Lung microvascular endothelial cell (primary cell): ENCODE measurements at regions not wholly inside any gene's neighbourhood (a gene's known extent, or its start where the extent isn't known, plus 50 kb on each side); places are given as distances from the start of the nearest gene placed in this dataset.

Experiments used
- DNase-seq, 2 donors: peaks; one replicate each; pipeline versions ENCODE4 v3.0.0 to v3.0.0-alpha.2; 2010; ENCODE audit warnings: low read depth in 2 of 2

DNA sequence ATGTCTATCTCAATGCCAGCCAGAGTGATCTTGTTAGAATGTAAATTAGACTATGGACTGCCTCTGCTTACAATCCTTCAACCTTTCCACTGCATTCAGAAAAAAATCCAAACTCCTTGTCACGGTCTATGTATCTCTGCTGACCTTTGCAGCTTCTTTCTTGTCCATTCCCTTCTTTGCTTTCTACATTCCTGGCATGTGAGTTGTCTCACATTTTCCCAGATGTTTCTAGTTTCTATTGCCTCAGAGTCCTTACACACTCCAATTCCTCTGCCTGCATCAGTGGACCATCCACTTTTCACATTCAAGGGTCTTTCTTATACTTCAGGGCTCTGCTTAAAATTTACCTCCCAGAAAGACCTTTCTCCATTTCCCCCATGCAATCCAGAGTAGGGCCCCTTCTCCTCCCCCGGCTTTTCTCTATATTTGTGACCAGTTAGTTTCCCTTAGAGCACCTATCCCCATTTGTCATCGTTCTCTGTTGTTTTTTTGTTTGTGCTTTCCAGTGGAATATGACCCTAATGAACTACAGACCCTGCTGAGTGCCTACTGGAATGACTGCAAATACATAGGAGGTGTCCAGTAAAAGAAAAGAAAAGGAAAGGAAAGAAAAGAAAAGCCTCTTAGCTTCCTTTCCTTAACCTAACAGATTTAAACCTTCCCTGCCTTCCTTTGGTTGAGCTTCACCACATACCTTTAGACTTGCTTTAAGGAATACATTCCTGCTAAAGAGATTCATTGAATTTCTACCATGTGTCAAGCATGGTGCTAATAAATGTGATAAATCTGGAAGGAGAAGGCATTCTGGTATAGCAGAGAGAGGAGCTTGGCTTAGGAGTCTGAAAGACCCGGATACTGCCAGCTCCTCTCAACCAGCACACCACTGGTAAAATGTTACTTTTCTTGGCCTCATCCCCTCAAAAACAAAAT, 102.0 kb downstream of the DIRAS3 start:
- DNase-seq = no peak

DNA sequence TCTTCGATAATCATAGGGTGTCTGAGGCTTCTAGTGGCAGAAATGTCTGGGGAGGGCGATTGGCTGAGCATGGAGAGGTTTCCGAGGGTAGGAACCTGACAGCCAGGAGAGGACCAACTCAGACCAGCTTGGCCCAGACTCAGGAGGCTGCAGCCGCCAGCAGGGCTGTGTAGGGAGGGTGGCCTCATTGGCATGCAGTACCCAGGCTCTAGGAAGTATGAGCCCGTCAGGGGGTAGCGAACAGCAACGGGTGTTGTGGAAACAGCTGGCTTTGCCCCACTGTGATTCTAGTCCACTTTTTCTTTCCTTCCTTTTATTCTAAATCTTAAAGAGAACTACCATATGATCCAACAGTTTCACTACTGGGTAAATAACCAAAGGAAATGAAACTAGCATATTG, 103.3 kb downstream of the DIRAS3 start:
- peak in 1 of 2 donors; percentile 10 for DNase-seq

DNA sequence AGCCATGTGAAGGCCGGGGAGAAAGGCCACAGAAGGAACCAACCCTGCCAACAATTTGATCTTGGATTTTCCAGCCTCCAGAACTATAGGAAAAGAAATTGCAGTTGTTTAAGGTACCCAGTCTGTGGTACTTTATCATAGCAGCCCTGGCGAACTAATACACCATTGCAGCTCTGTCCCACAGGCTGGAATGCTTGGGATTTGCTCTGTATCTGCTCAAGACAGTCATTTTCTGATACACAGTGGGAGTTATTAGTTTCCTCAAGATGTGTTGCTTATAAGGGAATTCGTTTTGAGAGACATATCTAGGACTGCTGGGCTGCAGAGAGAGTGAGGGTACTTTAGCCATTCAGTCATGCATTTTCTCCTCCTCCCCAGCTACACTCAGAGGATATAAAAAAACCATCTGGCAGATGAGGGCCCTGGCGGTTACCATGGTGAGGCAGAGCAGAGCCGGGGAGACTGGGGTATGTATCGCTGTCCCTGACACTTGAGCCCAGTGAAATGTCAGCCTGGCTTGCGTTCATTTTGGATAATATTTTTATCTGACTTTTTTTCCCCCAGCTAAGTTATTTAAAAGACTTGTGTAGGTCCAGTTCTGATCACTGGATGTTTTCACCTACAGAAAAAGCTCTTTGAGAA, 104.6 kb downstream of the DIRAS3 start:
- DNase-seq = no peak

DNA sequence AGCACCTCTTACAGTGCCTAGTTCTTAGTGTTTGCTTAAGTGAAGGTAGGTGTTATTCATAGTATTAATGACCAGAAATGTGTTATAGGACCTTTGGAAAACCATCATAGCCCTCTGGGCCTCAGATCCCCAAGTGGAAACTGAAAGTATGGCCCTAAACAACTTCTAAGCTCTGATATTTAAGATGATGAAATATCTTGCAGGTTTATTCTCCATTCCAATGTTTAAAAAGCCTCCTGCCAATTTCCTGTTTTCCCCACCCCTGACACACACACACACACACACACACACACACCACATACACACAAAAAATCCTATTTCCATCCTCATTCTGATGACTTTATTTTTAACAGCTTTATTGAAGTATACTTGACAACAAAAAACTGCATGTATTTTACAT, 108.2 kb downstream of the DIRAS3 start:
- no peak for DNase-seq

DNA sequence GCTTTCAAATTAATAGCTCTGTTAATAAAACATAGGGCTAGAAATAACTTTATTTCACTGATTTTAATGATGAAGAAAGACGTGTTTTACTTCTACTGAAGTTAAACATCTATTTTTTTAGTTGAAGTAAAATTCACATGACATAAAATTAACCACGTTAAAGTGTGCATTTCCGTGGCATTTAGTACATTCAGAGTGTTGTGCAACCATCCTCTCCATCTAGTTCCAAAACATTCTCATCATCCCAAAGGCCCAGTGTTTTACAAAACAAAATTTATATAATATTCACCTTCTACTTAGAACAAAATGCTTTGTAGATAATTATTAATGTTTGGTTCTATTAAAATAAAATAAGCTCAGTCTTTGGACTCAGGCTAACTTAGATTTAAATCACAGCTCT, 108.5 kb upstream of the GNG12 start:
- DNase-seq = no peak

DNA sequence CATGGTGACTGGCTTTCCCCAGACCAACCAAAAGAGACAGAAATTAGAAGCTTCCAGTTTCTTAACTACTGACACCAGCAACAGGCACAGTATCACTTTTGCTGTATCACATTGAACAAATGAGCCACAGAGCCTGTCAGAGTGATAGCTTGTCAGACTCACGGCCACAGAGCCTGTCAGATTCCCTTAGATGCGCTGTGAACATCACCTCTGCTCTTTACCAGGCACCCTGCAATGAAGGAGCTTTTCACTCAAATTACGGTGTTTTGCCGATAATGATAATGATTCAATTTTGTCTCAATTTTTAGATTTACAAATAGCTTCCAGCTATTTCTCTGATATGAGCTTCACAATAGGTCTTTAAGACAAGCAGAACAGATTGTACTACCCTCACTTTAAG, 107.9 kb upstream of the GNG12 start:
- DNase-seq = no peak

DNA sequence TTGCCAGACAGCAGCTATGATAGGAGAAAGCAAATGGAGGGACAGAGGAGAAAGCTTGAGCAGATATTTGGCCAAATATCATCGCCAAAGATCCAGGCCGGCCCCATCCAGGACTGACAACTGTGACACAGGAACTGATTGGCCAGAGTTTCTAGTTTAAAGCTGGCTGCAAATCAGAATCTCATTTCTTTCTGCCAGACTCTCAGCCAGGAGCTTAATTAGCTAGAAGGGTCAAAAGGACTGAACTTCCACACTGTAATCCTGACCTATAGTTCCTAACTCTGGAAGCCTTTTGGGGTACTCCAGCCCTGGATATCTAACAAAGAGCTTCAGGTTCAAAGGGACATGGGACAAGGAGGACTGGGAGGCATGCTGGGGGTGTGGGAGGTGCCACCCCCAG, 106.7 kb upstream of the GNG12 start:
- DNase-seq = no peak

DNA sequence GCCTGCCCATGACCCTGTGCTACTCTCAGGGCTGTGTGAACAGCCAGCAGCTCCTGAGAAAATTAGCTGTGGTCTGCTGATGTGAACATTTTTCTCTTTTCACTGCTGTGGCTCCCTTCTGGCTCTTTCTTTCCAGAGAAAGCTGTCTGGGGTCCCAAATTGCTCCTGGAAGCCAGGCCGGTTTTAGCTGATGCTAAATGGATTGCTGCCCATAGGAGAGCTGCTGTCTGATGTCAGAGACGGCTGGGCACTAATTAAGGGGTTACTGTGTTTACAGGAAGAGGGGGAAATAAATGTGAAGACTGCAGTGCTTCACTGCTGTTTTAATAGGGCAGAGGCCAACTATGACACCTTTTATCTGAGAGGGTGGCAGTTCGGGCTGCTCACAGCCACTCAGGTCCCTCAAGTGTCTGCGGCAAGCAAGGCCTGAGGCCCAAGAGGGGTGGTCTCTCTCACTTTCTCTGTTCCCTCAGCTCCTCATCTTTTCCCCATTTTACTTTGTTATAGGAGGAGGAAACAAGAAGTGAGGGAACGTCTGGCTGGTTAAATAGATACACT, 106.0 kb upstream of the GNG12 start:
- DNase-seq = no peak

DNA sequence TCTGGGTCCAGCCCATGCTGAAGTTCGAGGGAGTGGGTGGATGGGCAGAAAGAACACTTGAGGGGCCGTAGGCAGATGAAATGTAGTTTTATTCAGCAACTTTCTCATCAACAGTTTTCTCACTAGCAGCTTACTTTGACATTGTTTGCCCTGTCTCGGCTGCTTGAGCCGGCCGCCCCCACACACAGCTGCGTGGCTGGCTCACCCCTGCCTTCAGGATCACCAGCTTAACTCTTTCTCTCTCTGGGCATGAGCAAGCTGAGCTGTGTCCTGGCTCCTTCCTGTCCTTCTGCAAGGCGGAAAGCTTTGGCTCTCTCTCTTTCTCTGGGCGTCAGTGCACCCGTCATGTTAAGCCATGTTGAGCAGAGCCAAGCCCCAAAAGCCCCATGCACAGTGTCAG, 104.4 kb upstream of the GNG12 start:
- DNase-seq = no peak

DNA sequence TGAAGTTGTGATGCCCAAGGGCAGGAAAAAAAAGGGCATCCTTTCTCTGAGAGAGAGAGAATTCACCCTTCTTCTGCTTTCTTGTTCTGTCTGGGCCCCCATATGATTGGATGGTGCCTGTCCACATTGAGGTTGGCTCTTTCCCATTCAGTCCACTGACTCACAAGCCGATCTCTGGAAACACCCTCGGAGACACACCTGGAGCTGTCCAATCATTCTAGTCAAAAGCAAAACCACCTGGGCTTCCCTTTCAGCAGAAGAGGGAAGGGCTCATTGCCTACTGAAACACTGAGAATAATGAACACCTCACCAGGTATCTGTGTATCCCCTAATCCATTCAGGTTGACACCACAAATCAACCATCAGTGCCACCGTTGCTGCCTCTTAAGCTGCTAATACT, 103.7 kb upstream of the GNG12 start:
- no peak for DNase-seq

DNA sequence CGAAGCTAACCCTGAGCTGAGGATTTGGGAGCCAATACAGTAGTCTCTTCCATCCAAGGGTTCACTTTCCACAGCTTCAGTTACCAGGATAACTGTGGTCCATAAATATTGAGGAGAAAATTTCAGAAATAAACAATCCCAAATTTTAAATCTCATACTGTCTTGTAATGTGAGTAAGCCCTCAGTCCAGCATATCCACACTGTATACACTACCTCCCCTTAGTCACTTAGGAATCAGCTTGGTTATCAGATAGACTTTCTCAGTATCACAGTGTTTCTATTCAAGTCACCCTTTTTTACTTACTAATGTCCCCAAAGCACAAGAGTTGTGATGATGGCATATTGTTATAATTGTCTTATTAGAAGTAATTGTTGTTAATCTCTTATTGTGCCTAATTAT, 102.3 kb upstream of the GNG12 start:
- DNase-seq = no peak

DNA sequence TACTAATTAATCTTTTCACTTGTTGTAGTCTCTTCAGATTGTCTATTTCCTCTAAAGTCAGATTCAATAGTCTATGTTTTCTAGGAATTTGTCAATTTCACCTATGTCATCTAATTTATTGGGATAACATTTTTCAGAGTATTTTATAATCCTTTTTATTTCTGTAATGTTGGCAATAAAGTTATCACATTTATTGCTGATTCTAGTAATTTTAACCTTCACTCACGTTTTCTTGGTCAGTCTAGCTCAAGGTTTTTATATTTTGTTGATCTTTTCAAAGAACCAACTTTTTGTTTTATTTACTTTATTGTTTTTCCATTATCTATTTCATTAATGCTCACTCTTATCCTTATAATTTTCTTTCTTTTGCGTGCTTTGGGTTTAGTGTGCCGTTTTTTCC, 97.9 kb upstream of the GNG12 start:
- no peak for DNase-seq

DNA sequence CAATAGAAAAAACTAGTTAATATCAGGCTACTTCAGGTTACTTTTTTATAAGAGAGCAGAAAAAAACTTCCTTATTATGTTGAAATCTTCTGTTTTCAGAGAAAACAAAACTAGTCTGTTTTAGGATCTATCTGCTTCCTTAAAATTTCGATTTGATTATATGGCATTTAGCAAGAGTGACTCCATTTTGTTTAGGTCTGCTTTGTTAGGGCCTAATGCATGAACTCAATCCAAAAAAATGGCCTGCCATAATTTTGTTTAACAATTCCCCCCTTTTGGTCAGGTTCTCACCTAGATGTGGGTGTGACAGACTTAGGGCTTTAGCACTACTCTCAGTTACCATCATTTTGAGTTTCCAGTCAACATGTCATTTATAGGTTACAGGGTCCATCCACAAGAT, 89.8 kb upstream of the GNG12 start:
- DNase-seq = no peak

DNA sequence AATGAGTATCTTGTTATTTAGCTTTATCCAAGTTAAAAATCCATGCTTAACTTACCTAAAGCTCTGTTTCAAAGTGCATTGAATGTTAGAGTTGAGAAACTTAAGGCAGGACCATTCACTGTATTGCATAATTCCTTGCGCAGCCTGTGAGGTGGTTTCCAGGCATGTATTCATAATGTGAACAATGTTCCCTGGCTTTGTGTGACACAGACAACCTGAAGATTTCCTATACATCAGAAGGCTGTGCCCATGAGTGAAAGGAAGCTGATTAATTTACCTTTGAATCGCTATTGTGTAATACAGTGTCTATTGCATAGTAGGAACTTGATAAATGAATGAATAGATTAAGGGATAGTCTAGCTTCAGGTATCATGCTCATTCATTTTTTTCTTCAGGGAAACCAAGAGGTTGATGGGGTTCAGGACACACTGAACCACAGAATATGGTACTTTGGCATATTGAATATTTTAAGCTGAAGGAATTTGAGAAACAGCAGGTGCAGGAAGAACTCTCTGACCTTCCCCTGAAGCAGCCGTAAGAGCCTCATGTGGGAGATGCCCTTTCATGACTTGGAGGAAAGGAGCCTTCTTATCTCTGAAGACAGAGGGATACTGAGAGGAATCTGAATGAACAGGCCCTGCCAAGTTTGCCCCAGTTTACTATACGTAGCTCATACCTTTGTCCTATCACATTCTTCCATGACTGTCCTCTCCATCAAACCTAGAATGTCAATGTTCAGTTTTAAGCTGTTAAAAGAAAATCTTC, 88.6 kb upstream of the GNG12 start:
- peak in 1 of 2 donors; percentile 91 for DNase-seq

DNA sequence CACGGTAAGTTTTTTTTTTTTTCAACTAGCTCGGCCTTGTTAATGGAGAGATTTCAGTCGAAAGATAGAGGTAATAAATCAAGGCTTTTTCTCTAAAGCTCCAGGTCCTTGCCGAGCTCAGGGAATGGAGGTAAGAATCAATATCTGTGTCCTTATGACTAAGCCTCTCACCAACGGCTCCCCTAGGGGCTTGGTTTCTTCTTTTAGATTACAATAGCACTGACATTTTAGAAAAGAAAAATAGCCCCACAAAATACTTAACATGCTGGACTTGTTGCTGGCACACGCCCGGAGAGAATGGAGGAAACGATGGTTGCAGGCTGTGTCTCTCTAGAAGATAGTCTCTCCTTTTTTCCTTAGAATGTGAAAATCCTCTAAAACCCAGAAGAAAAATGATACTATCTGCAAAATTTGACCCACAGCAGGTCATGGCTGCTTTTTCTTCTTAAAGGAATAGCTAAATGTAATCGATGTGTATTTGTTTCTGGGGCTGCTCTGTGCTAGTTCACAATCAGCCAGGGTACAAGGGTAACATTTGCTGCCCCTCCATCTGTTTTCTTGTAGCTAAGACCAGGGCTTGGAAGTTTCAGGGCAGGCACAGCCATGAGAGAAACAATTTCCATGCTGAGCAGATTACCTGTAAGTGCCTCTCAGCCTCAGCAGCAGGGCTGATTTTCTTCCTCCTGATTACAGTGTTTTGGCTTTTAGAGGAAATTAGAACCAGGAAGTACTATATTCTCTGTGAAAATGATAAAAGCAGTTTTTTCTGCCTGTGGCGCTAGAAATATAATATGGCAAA, 86.2 kb upstream of the GNG12 start:
- no peak for DNase-seq

DNA sequence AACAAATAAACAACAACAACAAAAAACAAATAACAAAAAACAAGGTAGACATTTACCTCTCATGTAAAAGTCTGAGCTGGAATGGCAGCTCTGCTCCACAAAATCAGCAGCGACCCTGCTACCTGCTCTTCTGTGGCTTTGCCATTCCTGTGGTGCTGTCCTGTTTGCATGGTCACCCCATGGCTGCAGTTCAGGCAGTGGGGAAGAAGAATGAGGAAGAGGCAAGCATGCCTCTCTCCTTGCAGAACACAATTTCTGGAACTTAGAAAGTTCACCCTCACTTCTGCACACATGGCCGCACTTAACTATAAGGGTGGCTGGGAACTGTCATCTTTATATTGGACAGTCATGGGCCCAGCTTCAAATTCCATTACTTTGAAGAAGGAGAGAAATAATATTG, 84.8 kb upstream of the GNG12 start:
- no peak for DNase-seq

DNA sequence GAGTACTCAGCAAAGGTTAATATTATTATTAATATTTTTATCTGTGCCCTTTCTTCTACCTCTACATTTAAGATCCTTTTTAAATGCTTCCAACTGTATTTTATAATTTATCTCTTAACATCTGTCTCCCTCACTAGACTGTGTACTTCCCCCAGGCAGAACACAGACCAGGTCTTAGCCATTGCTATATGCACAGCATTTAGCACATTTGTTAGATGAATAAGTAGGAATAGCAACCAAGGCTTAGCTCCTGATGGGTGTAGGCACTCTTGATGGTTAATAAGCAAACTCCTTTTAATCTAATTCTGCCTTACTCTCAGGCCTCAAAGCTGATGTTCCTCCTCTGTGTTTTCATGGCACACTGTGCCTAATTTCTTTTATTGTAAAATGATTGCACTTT, 83.7 kb upstream of the GNG12 start:
- no peak for DNase-seq

DNA sequence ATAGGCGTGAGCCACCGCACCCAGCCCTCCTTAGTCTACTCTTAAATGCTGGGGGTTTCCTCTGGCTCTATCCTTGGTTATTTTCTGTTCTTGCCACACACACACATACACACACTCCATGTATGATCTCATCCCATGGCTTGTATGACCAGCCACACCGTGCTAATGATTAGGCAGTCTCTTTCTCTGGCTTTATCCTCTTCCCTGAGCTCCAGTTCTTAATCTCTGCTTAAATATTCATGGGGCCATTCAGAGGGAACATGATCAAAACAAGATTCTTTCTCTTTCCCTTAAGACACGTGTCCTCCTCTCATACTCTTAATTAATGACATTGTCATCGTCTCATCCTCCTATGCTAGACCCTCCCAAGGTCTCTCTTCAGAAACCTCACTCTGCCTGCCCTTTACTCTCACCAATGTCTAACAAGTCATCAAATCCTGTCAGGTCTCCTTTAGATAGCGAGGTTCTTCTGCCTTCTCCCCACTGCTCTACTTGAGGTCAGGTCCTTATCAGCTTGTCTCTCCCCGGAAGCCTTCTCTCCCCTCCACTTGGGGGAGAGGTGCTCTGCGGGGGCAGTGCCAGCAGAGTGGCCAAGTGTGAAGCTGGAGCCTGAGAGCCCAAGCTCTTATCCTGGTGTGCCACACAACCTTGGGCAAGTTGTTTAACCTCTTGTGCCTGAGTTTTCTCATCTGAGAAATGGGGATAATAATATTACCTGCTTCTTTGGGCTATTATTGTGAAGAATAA, 83.0 kb upstream of the GNG12 start:
- DNase-seq = no peak

DNA sequence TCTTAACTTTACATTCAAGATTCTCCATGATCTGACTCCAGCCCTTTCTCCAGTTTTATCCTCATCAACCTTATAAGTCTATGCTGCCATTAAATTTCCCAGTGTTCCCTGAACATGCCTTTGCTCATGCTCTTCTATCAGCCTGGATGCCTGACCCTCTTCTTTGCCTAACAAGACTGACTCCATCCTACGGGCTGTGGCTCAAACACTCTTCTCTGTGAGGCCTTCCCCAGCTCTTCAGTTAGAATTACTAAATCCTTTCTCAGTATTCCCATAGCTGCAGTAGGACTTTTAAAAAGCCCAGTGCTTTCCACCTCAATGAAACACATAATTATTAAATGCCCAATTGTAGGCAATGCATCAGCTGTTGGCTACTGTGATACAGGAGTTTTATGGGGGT, 76.5 kb upstream of the GNG12 start:
- DNase-seq = no peak

DNA sequence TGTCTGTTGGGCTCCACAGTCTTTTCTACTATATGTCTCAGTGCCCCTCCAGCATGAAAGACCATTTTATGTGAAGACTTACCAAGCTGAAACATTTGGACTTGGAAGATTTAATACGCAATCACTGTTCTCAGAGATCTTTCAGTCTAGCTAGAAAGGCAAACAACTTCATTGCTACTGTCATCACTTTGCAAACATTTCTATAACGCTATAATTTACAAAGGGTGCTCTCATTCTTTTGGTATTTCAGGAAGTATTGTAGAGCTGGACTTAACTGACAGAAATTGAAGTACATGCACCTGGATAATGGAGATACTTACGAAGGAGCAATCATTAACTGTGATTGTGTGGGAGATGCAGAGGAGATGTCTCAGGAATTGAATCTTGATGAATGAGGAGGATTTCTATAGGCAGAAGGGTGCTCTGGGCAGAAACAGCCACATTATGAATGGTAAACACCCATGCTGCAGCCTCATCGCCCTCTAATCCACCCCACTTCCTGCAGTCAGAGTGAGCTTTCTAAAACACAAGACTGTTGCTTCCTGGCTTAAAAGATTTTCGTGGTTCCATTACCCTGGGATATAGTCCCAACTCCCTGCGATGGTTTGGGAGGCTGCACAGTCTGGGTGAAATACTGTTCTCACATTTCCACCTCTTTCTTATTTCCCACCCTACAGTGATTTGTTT, 75.1 kb upstream of the GNG12 start:
- peak; percentile 40 to 72 for DNase-seq
